D721Med (cell line): ENCODE measurements at regions not wholly inside any gene's neighbourhood (a gene's known extent, or its start where the extent isn't known, plus 50 kb on each side); places are given as distances from the start of the nearest gene placed in this dataset.

Source experiments
- DNase-seq: peaks from one replicate; pipeline ENCODE4 v3.0.0; 2011; ENCODE audit warnings: low spot score; ENCODE audit not compliant: insufficient read length
- FAIRE-seq: peaks from 2 replicates; lab custom pipeline; 2011; peaks lifted over from hg19 to GRCh38; lab: Jason Lieb, UNC
- TF ChIP-seq, protein P1 (sequence below): IDR thresholded peaks from 2 replicates; pipeline ENCODE4 v1.5.1; 2012; ENCODE audit warnings: mild to moderate bottlenecking, control low read depth; ENCODE audit not compliant: insufficient read depth; ENCODE audit errors: missing control alignments

GRCh38 chr5:33361781-33362180 lies 79.0 kb upstream of the TARS1 start:
- TF ChIP-seq, protein P1, sequence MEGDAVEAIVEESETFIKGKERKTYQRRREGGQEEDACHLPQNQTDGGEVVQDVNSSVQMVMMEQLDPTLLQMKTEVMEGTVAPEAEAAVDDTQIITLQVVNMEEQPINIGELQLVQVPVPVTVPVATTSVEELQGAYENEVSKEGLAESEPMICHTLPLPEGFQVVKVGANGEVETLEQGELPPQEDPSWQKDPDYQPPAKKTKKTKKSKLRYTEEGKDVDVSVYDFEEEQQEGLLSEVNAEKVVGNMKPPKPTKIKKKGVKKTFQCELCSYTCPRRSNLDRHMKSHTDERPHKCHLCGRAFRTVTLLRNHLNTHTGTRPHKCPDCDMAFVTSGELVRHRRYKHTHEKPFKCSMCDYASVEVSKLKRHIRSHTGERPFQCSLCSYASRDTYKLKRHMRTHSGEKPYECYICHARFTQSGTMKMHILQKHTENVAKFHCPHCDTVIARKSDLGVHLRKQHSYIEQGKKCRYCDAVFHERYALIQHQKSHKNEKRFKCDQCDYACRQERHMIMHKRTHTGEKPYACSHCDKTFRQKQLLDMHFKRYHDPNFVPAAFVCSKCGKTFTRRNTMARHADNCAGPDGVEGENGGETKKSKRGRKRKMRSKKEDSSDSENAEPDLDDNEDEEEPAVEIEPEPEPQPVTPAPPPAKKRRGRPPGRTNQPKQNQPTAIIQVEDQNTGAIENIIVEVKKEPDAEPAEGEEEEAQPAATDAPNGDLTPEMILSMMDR, result no peak
- no peak for DNase-seq
- FAIRE-seq, result no peak

- no peak for FAIRE-seq
- TF ChIP-seq, protein P1, result no peak
- DNase-seq, result no peak
These were observed 77.8 kb upstream of the TARS1 start for GRCh38 chr5:33362915-33363314.

- no peak for DNase-seq
- TF ChIP-seq, protein P1, result no peak
- FAIRE-seq, result no peak
These were observed 77.2 kb upstream of the TARS1 start for GRCh38 chr5:33363537-33363936.

- TF ChIP-seq, protein P1, result no peak
- DNase-seq, result no peak
- no peak for FAIRE-seq
These were observed 76.4 kb upstream of the TARS1 start for GRCh38 chr5:33364406-33364805.

- DNase-seq, result no peak
These were observed 73.3 kb upstream of the TARS1 start for GRCh38 chr5:33367416-33367815.

DNA sequence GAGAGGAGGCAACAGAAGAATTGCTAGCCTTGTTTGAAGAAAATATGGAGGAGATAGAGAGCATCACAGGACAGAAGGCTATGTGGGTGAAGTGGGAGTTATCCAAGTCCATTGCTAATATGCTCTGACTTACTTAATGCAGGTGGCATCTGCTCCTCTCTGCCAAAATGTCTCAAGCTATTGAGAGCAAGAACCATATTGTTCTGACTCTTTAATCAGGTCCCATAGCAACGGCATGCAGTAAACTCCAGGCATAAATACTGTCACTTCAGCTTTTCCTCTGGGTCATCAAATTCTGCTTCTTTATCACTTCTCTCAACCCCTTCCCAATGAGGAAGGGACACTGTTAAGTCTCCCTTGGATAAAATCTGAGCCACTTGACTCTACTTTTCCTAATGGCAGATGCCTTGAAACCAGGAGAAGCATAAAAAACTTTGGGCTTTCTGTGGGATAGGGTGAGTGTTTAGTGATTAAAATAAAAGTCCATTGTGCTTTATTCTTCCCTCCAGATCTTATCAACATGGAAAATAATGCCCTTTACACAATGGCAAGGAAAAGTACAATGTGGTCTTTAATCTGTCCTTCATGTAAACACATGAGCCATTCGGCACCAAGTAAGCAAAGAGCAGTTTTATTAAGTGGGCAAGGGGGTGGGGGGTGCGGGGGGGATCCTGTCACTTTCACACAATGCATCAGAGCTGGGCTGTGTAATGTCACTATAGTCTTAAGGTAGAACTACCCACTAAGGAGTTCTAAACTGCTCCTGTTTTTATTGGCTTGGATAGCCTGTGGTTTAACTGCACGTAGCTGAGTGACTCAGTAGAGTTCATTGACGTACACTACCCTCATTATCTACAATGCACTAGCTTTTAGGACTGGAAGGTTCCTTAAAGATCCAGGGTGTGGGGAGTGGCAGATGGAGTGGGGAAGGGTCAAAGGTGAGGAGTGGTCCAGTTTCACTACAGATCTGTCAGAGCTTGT lies 71.0 kb upstream of the TARS1 start:
- FAIRE-seq (no peak), DNase-seq (no peak)

More at GRCh38 chr5:33367416-33367815, 73.3 kb upstream of the TARS1 start:
- FAIRE-seq, result no peak
- TF ChIP-seq, protein P1, result no peak

More for the DNA sequence above, 71.0 kb upstream of the TARS1 start:
- TF ChIP-seq, protein P1, result no peak
